SK-N-MC (cell line): ENCODE measurements at regions not wholly inside any gene's neighbourhood (a gene's known extent, or its start where the extent isn't known, plus 50 kb on each side); places are given as distances from the start of the nearest gene placed in this dataset.
"Not testable (repeated sequence)": the region's sequence is repeated elsewhere in the genome, so short reads cannot be mapped to it uniquely, and the experiment has no call there.

Experiments used
- DNase-seq: peaks from one replicate; pipeline ENCODE4 v3.0.0-alpha.2; 2011; ENCODE audit warnings: low read depth, low spot score
- H3K27ac ChIP-seq: fragments of 200-600 bp; sonication (generic); 2 replicates; pipeline ENCODE4 v1.5.1; 2016; ENCODE audit warnings: mixed run types
- H3K36me3 ChIP-seq: fragments of 200-600 bp; sonication (generic); 2 replicates; pipeline ENCODE4 v1.6.1; 2017; ENCODE audit warnings: antibody characterized with exemption, low read length, mixed read lengths; ENCODE audit not compliant: insufficient read depth
- H3K4me3 ChIP-seq: fragments of 200-600 bp; sonication (generic); 2 replicates; pipeline ENCODE4 v1.5.1; 2016
- H3K9ac ChIP-seq: fragments of 200-600 bp; sonication (generic); 2 replicates; pipeline ENCODE4 v1.8.0; 2017; ENCODE audit warnings: mixed run types, mixed read lengths; ENCODE audit not compliant: insufficient read length
- H3K9me3 ChIP-seq: fragments of 200-600 bp; sonication (generic); 2 replicates; pipeline ENCODE4 v1.6.1; 2017; ENCODE audit warnings: low read depth, mild to moderate bottlenecking, antibody characterized with exemption, low read length, moderate library complexity, mixed read lengths
- EZH2 ChIP-seq: fragments of 200-600 bp; sonication (generic); IDR thresholded peaks from one replicate; pipeline ENCODE4 v1.6.1; 2017; ENCODE audit warnings: antibody characterized with exemption
- FOXP2 ChIP-seq: optimal IDR thresholded peaks from 2 replicates; pipeline ENCODE3; 2011; ENCODE audit warnings: mild to moderate bottlenecking, moderate library complexity; ENCODE audit not compliant: insufficient read depth; ENCODE audit errors: extremely low read length, control extremely low read depth
- POLR2AphosphoS5 ChIP-seq: IDR thresholded peaks from 2 replicates; pipeline ENCODE4 v1.6.1; 2012; ENCODE audit warnings: mild to moderate bottlenecking, low read depth, low read length, borderline replicate concordance

DNA sequence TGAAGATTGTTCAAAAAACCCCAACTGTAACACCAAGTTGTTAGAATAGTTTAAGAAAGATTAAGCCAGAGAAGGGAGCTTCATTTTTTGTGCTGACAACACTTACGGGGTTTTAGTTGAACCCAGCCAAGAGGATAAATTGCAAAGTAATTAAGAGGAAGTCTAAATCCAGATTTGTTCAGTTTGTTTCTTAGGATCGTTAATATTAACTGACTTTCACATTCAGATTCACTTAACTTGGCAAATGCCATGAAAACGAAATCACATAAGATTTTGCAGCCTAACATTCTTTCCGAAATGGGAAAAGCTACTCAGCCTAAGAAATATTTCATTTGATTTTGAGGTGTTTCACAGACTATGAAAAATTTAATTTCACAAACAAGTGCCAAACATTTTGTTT lies 511.3 kb downstream of the TRIML1 start:
- DNase-seq, result no peak
- Histone ChIP-seq H3K9me3 (no peaks in the 10 kb centered on the region), H3K9ac (no peak overlapping the region), H3K4me3 (no peak overlapping the region), H3K27ac (no peak overlapping the region), H3K36me3 (no peaks in the 10 kb centered on the region)
- TF ChIP-seq FOXP2 (no peak), EZH2 (no peak), POLR2AphosphoS5 (no peak)

GRCh38 chr4:188657365-188657764 lies 518.1 kb downstream of the TRIML1 start:
- Histone ChIP-seq H3K9ac (no peak overlapping the region), H3K36me3 (no peaks in the 10 kb centered on the region), H3K9me3 (no peaks in the 10 kb centered on the region), H3K27ac (no peak overlapping the region), H3K4me3 (no peak overlapping the region)
- DNase-seq, result no peak
- TF ChIP-seq FOXP2 (no peak), EZH2 (no peak), POLR2AphosphoS5 (no peak)

- no peak for TF ChIP-seq FOXP2
- no peak for TF ChIP-seq POLR2AphosphoS5
- TF ChIP-seq EZH2, result no peak
- DNase-seq, result no peak
- H3K4me3 ChIP-seq, result no peak overlapping the region
- H3K27ac ChIP-seq, result no peak overlapping the region
- H3K9me3 ChIP-seq, result no peaks in the 10 kb centered on the region
- no peaks in the 10 kb centered on the region for H3K36me3 ChIP-seq
- no peak overlapping the region for H3K9ac ChIP-seq
These were observed 519.8 kb downstream of the TRIML1 start for GRCh38 chr4:188658958-188659522.

GRCh38 chr4:188660796-188661195 lies 521.6 kb downstream of the TRIML1 start:
- Histone ChIP-seq H3K27ac (no peak overlapping the region), H3K4me3 (no peak overlapping the region), H3K36me3 (no peaks in the 10 kb centered on the region), H3K9ac (no peak overlapping the region), H3K9me3 (no peaks in the 10 kb centered on the region)
- TF ChIP-seq EZH2, result no peak
- TF ChIP-seq FOXP2, result no peak
- no peak for TF ChIP-seq POLR2AphosphoS5
- no peak for DNase-seq

GRCh38 chr4:188661502-188661901 lies 522.3 kb downstream of the TRIML1 start:
- Histone ChIP-seq H3K9me3 (no peaks in the 10 kb centered on the region), H3K9ac (no peak overlapping the region), H3K36me3 (no peaks in the 10 kb centered on the region), H3K27ac (no peak overlapping the region), H3K4me3 (no peak overlapping the region)
- TF ChIP-seq EZH2 (no peak), FOXP2 (no peak), POLR2AphosphoS5 (no peak)
- DNase-seq, result no peak

- no peak for TF ChIP-seq FOXP2
- TF ChIP-seq POLR2AphosphoS5, result no peak
- TF ChIP-seq EZH2, result no peak
- no peak for DNase-seq
- Histone ChIP-seq H3K27ac (no peak overlapping the region), H3K9ac (no peak overlapping the region), H3K9me3 (no peaks in the 10 kb centered on the region), H3K4me3 (no peak overlapping the region), H3K36me3 (no peaks in the 10 kb centered on the region)
These were observed 524.1 kb downstream of the TRIML1 start for GRCh38 chr4:188663369-188663768.

DNA sequence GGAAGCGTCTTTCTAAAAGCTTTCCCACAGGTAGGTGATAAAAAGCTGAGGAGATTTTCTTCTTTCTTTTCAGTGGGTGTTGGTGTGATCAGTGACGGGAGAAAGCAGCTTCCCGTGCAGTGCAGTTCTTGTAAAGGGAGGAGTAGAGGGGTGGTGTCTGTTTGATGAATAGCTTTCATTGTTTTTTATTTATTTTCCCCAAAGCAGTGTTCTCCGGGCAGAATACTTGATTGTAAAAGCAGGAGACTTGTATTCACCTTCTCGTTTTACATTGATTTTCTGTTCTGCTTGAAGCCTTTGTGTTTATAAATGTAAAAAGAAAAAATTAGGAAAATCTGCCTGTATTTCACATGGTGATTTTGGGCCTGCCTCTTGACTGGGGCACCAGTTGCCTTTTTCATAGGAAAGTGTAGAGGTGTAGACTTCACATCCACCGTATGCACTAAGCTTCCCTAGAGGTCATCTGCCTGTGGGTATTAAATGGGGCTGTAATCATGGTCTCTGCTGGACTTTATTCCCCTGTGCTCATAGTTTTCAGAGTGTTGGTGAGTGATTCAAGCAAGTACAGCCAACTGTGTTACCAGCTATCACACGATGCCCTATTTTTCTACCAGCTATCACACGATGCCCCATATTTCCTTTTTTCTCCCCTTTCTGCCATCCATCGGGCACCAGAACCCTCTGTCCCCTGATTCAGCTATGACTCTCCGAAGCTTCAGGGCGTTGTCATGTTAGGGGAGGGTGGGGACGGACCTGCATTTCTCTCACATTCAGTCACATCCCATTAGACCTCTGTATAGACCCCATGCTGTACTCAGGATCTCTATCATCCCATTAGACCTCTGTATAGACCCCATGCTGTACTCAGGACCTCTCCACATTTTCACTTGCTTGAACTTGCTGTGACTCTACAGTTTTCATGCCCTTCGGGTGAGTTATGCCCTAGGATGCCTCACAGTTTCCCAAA lies 526.5 kb downstream of the TRIML1 start:
- H3K9me3 ChIP-seq, result no peaks in the 10 kb centered on the region
- no peak for DNase-seq
- H3K27ac ChIP-seq, result no peak overlapping the region
- no peak overlapping the region for H3K9ac ChIP-seq
- no peak for TF ChIP-seq POLR2AphosphoS5
- no peak for TF ChIP-seq FOXP2
- TF ChIP-seq EZH2, result no peak
- no peaks in the 10 kb centered on the region for H3K36me3 ChIP-seq
- no peak overlapping the region for H3K4me3 ChIP-seq

- H3K36me3 ChIP-seq, H3K9ac ChIP-seq, H3K4me3 ChIP-seq, DNase-seq, H3K9me3 ChIP-seq, H3K27ac ChIP-seq: not testable (repeated sequence)
These were observed 539.5 kb downstream of the TRIML1 start for GRCh38 chr4:188678691-188679090.
